Testis (tissue), 2 donors: ENCODE measurements at regions not wholly inside any gene's neighbourhood (a gene's known extent, or its start where the extent isn't known, plus 50 kb on each side); places are given as distances from the start of the nearest gene placed in this dataset.

Experiments
- DNase-seq: peaks from one replicate; pipeline ENCODE4 v3.0.0-alpha.2; 2019
- H3K27ac ChIP-seq, 2 donors: fragments of 200-600 bp; sonication (generic); one replicate each; pipeline ENCODE4 v1.5.1; 2019
- H3K27me3 ChIP-seq: fragments of 200-600 bp; sonication (generic); one replicate; pipeline ENCODE4 v1.5.1; 2019
- H3K36me3 ChIP-seq: fragments of 200-600 bp; sonication (generic); one replicate; pipeline ENCODE4 v1.5.1; 2017; ENCODE audit warnings: low read depth; ENCODE audit errors: missing control alignments
- H3K4me1 ChIP-seq: fragments of 200-600 bp; sonication (generic); one replicate; pipeline ENCODE4 v1.5.1; 2019
- H3K4me3 ChIP-seq, 2 donors: fragments of 200-600 bp; sonication (generic); one replicate each; pipeline ENCODE4 v1.5.1; 2017 to 2019
- H3K9me3 ChIP-seq: fragments of 200-600 bp; sonication (generic); one replicate; pipeline ENCODE4 v1.5.1; 2017
- CTCF ChIP-seq, 3 experiments: fragments of 450-650 bp in 2 of 3; fragments of 200-600 bp in 1 of 3; sonication (generic) in 1 of 3; IDR thresholded peaks; one replicate each; pipeline ENCODE4 v1.5.1; 2016 to 2019; ENCODE audit warnings: antibody characterized with exemption in 3 of 3, mild to moderate bottlenecking in 2 of 3, moderate library complexity in 1 of 3
- POLR2A ChIP-seq: fragments of 450-650 bp; IDR thresholded peaks from one replicate; pipeline ENCODE4 v1.6.1; 2017; ENCODE audit warnings: antibody characterized with exemption, mild to moderate bottlenecking, moderate library complexity
- WGBS, 2 donors: methylation state at CpG; one replicate each; pipeline ENCODE4 v1.1.5; 2018; 5-methylcytosine and 5-hydroxymethylcytosine counted together
- intact Hi-C: fragments of 100-400 bp; cut with DNase I; formaldehyde crosslinking; loops from one replicate; pipeline ENCODE4 v1.15.1; 2023; ENCODE audit warnings: low total_unique reads

- Histone ChIP-seq H3K27me3 (no peaks in the 10 kb centered on the region), H3K9me3 (no peaks in the 10 kb centered on the region), H3K4me1 (no peaks in the 10 kb centered on the region), H3K4me3 (no peak overlapping the region), H3K27ac (no peak overlapping the region), H3K36me3 (no peaks in the 10 kb centered on the region)
- intact Hi-C loops: no loop called here
- no peak for DNase-seq
- no peak for TF ChIP-seq POLR2A
- no peak for TF ChIP-seq CTCF (IDR thresholded peaks at IDR 0.05)
- WGBS, 2 donors: 88 to 94% methylated on average over 2 of the region's 2 CpGs
Observed at GRCh38 chr3:66705076-66705475, 204.3 kb upstream of the LRIG1 start.

GRCh38 chr3:66706890-66707289 lies 206.1 kb upstream of the LRIG1 start:
- 93 to 95% methylated on average over 3 of the region's 3 CpGs for WGBS, 2 donors
- intact Hi-C loops: no loop called here
- Histone ChIP-seq H3K27ac (no peak overlapping the region), H3K4me1 (no peaks in the 10 kb centered on the region), H3K9me3 (no peaks in the 10 kb centered on the region), H3K27me3 (no peaks in the 10 kb centered on the region), H3K4me3 (no peak overlapping the region), H3K36me3 (no peaks in the 10 kb centered on the region)
- DNase-seq: no peak
- no peak for TF ChIP-seq CTCF (IDR thresholded peaks at IDR 0.05)

- H3K27me3 ChIP-seq: no peaks in the 10 kb centered on the region
- H3K4me3 ChIP-seq: no peak overlapping the region
- WGBS, 2 donors: 33 to 47% methylated on average over 3 of the region's 3 CpGs
- H3K27ac ChIP-seq: no peak overlapping the region
- TF ChIP-seq CTCF (IDR thresholded peaks at IDR 0.05) (no peak), POLR2A (no peak)
- H3K9me3 ChIP-seq: no peaks in the 10 kb centered on the region
- H3K36me3 ChIP-seq: no peaks in the 10 kb centered on the region
- no peak for DNase-seq
- intact Hi-C loops: no loop called here
- no peaks in the 10 kb centered on the region for H3K4me1 ChIP-seq
Observed at GRCh38 chr3:66709532-66709931, 208.7 kb upstream of the LRIG1 start.

GRCh38 chr3:66712210-66712609 lies 211.4 kb upstream of the LRIG1 start:
- H3K36me3 ChIP-seq: no peaks in the 10 kb centered on the region
- no peaks in the 10 kb centered on the region for H3K27me3 ChIP-seq
- intact Hi-C loops: no loop called here
- DNase-seq: no peak
- H3K4me1 ChIP-seq: no peaks in the 10 kb centered on the region
- no peak overlapping the region for H3K27ac ChIP-seq
- H3K4me3 ChIP-seq: no peak overlapping the region
- no peak for TF ChIP-seq CTCF (IDR thresholded peaks at IDR 0.05)
- TF ChIP-seq POLR2A: no peak
- WGBS, 2 donors: 72 to 81% methylated on average over 4 of the region's 4 CpGs
- H3K9me3 ChIP-seq: no peaks in the 10 kb centered on the region

- intact Hi-C loops: no loop called here
- H3K36me3 ChIP-seq: no peaks in the 10 kb centered on the region
- DNase-seq: no peak
- H3K9me3 ChIP-seq: no peaks in the 10 kb centered on the region
- no peak overlapping the region for H3K4me3 ChIP-seq
- 45 to 60% methylated on average over 2 of the region's 2 CpGs for WGBS, 2 donors
- no peaks in the 10 kb centered on the region for H3K27me3 ChIP-seq
- H3K27ac ChIP-seq: no peak overlapping the region
- H3K4me1 ChIP-seq: no peaks in the 10 kb centered on the region
- TF ChIP-seq CTCF (IDR thresholded peaks at IDR 0.05): no peak
- no peak for TF ChIP-seq POLR2A
Observed at GRCh38 chr3:66713921-66714320, 213.1 kb upstream of the LRIG1 start.
